ENCODE measurements at regions not wholly inside any gene's neighbourhood (a gene's known extent, or its start where the extent isn't known, plus 50 kb on each side); places are given as distances from the start of the nearest gene placed in this dataset.

DNA sequence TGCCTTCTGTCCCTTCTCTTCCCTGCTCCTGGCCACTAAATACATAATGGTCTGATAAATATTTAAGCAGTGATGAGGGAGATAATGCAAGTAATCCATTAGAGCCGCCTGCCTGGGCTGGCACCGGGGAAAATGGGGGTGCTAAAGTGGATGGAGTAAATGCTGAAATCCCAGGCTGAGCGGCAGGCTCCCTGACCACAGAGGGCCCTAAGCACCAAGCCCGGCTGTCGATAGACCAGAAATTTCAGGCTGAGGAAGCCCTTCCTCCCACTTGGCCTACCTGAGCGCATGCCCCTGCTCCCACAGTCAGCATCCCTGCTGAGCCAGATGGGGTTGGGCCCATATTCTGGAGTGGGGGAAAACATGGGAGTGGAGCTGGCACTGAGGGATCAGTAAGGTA lies 197.5 kb upstream of the SKOR2 start:
- no peak for DNase-seq

DNA sequence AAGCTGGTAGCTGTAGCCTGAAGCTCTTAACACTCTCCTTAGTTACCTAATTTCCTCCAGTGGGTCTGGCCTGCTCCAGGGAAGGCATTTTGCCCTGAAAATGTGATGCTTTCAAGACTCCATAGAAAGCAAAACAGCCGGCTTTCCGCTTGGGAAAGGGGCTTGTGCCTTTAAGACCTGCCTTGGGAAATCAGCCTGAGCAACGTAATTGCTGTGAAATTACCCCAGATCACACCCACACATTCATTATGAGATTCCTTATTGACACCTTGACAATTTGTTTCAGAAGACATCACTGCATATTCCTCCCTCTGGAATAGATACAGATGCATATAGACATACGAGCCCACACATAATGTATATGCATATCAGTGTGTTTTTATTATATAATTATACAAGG lies 190.5 kb upstream of the SKOR2 start:
- H3K4me3 ChIP-seq (replicated peaks in 1 of 3; ENCODE audit: low read depth in 2 of 3, low read length in 3 of 3): no peak overlapping the region
- H3K79me2 ChIP-seq (ENCODE audit: insufficient read depth, low read length): no peaks in the 10 kb centered on the region
- TF ChIP-seq, protein P1, sequence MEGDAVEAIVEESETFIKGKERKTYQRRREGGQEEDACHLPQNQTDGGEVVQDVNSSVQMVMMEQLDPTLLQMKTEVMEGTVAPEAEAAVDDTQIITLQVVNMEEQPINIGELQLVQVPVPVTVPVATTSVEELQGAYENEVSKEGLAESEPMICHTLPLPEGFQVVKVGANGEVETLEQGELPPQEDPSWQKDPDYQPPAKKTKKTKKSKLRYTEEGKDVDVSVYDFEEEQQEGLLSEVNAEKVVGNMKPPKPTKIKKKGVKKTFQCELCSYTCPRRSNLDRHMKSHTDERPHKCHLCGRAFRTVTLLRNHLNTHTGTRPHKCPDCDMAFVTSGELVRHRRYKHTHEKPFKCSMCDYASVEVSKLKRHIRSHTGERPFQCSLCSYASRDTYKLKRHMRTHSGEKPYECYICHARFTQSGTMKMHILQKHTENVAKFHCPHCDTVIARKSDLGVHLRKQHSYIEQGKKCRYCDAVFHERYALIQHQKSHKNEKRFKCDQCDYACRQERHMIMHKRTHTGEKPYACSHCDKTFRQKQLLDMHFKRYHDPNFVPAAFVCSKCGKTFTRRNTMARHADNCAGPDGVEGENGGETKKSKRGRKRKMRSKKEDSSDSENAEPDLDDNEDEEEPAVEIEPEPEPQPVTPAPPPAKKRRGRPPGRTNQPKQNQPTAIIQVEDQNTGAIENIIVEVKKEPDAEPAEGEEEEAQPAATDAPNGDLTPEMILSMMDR (IDR thresholded peaks at IDR 0.05): no peak
- H3K4me1 ChIP-seq (ENCODE audit: control insufficient read depth in 1 of 2, insufficient read depth in 2 of 2, low read length in 2 of 2): no peaks in the 10 kb centered on the region
- H4K20me1 ChIP-seq (ENCODE audit: insufficient read depth, low read length): no peaks in the 10 kb centered on the region
- H3K4me1 Mint-ChIP-seq: no peaks in the 10 kb centered on the region
- H3K36me3 ChIP-seq (replicated peaks in 1 of 2; ENCODE audit: control insufficient read depth in 1 of 2, insufficient read depth in 2 of 2, low read length in 2 of 2): no peaks in the 10 kb centered on the region
- intact Hi-C loops (cut with micrococcal nuclease): no loop called here
- H2AFZ ChIP-seq (ENCODE audit: insufficient read depth, low read depth, low read length, poor library complexity, severe bottlenecking): no peak overlapping the region
- no peak for DNase-seq
- H3K4me3 Mint-ChIP-seq: no peak overlapping the region
- H3K27me3 ChIP-seq (ENCODE audit: control insufficient read depth in 2 of 2, insufficient read depth in 2 of 2, low read length in 2 of 2): no peaks in the 10 kb centered on the region
- H3K27ac ChIP-seq (ENCODE audit: low read depth in 1 of 2, low read length in 2 of 2): no peak overlapping the region
- peaks cover 0 to 7% (median 7%) of the 10 kb centered on the region in 3 donors for H3K27me3 Mint-ChIP-seq (ENCODE audit: low read depth in 3 of 3)
- H3K27ac Mint-ChIP-seq: no peak overlapping the region
- 92% methylated on average over 2 of the region's 4 CpGs for WGBS (ENCODE audit: insufficient coverage)
- peaks cover 0 to 7% of the 10 kb centered on the region in 2 donors for H3K9me3 ChIP-seq (replicated peaks in 1 of 2; ENCODE audit: control insufficient read depth in 1 of 2, insufficient read depth in 1 of 2, low read length in 2 of 2)
- no peaks in the 10 kb centered on the region for H3K36me3 Mint-ChIP-seq
- H3K9ac ChIP-seq (ENCODE audit: insufficient read depth, low read length, poor library complexity, severe bottlenecking): no peak overlapping the region
- H3K4me2 ChIP-seq (replicated peaks; ENCODE audit: extremely low read depth, low read length, poor library complexity, severe bottlenecking): no peak overlapping the region
- peaks cover 1 to 12% (median 5%) of the 10 kb centered on the region in 7 donors for H3K9me3 Mint-ChIP-seq

More for the DNA sequence above, 197.5 kb upstream of the SKOR2 start:
- Histone ChIP-seq H3K79me2 (ENCODE audit: insufficient read depth, low read length) (no peaks in the 10 kb centered on the region), H3K4me3 (replicated peaks in 1 of 3; ENCODE audit: low read depth in 2 of 3, low read length in 3 of 3) (no peak overlapping the region), H3K9ac (ENCODE audit: insufficient read depth, low read length, poor library complexity, severe bottlenecking) (no peak overlapping the region), H3K27ac (ENCODE audit: low read depth in 1 of 2, low read length in 2 of 2) (no peak overlapping the region), H2AFZ (ENCODE audit: insufficient read depth, low read depth, low read length, poor library complexity, severe bottlenecking) (no peak overlapping the region), H3K4me2 (replicated peaks; ENCODE audit: extremely low read depth, low read length, poor library complexity, severe bottlenecking) (no peak overlapping the region), H3K36me3 (replicated peaks in 1 of 2; ENCODE audit: control insufficient read depth in 1 of 2, insufficient read depth in 2 of 2, low read length in 2 of 2) (no peaks in the 10 kb centered on the region), H4K20me1 (ENCODE audit: insufficient read depth, low read length) (no peaks in the 10 kb centered on the region), H3K4me1 (ENCODE audit: control insufficient read depth in 1 of 2, insufficient read depth in 2 of 2, low read length in 2 of 2) (no peaks in the 10 kb centered on the region), H3K27me3 (ENCODE audit: control insufficient read depth in 2 of 2, insufficient read depth in 2 of 2, low read length in 2 of 2) (no peaks in the 10 kb centered on the region), H3K9me3 (replicated peaks in 1 of 2; ENCODE audit: control insufficient read depth in 1 of 2, insufficient read depth in 1 of 2, low read length in 2 of 2) (peaks cover 0 to 7% of the 10 kb centered on the region in 2 donors)
- H3K27me3 Mint-ChIP-seq (ENCODE audit: low read depth in 3 of 3): peaks cover 0 to 7% (median 1%) of the 10 kb centered on the region in 3 donors
- H3K4me3 Mint-ChIP-seq: no peak overlapping the region
- H3K36me3 Mint-ChIP-seq: no peaks in the 10 kb centered on the region
- TF ChIP-seq, protein P1 (IDR thresholded peaks at IDR 0.05): no peak
- H3K9me3 Mint-ChIP-seq: peaks cover 0 to 17% (median 2%) of the 10 kb centered on the region in 7 donors
- H3K4me1 Mint-ChIP-seq: no peaks in the 10 kb centered on the region
- intact Hi-C loops (cut with micrococcal nuclease): no loop called here
- WGBS (ENCODE audit: insufficient coverage): 84% methylated on average over 4 of the region's 6 CpGs
- H3K27ac Mint-ChIP-seq: no peak overlapping the region
